ENCODE measurements at regions not wholly inside any gene's neighbourhood (a gene's known extent, or its start where the extent isn't known, plus 50 kb on each side); places are given as distances from the start of the nearest gene placed in this dataset.

- POLR2A ChIA-PET = no interaction called here
- CTCF ChIA-PET = interaction anchor here (1.2 to 2.7 kb wide), 3 partner anchors 17 to 496 kb away, joined by 3 to 12 read pairs (median 3); no protein-coding TSS in a partner anchor
- TF ChIP-seq CTCF (IDR thresholded peaks at IDR 0.05; ENCODE audit: control extremely low read depth, extremely low read depth, low read depth, missing control alignments) = no peak
- DNase-seq (ENCODE audit: extremely low spot score) = no peak
These were observed 77.2 kb upstream of the PPARA start for GRCh38 chr22:46072981-46073682.

- TF ChIP-seq CTCF (IDR thresholded peaks at IDR 0.05; ENCODE audit: control extremely low read depth, extremely low read depth, low read depth, missing control alignments) = no peak
- no peak for DNase-seq (ENCODE audit: extremely low spot score)
- ChIA-PET CTCF (interaction anchor here (1.5 to 2.7 kb wide), 2 partner anchors 18 to 68 kb away, joined by 3 to 12 read pairs; no protein-coding TSS in a partner anchor), POLR2A (no interaction called here)
These were observed 76.4 kb upstream of the PPARA start for GRCh38 chr22:46073683-46074504.

GRCh38 chr22:46074771-46075551, 75.4 kb upstream of the PPARA start:
- no peak for TF ChIP-seq CTCF (IDR thresholded peaks at IDR 0.05; ENCODE audit: control extremely low read depth, extremely low read depth, low read depth, missing control alignments)
- ChIA-PET POLR2A (no interaction called here), CTCF (no interaction called here)
- no peak for DNase-seq (ENCODE audit: extremely low spot score)

GRCh38 chr22:46075764-46076531, 74.4 kb upstream of the PPARA start:
- ChIA-PET CTCF (no interaction called here), POLR2A (no interaction called here)
- no peak for DNase-seq (ENCODE audit: extremely low spot score)

GRCh38 chr22:46076651-46077339, 73.5 kb upstream of the PPARA start:
- DNase-seq (ENCODE audit: extremely low spot score) = no peak
- CTCF ChIA-PET = interaction anchor here (1.2 to 2.0 kb wide), 2 partner anchors 40 to 71 kb away, joined by 4 to 7 read pairs; no protein-coding TSS in a partner anchor
- no peak for TF ChIP-seq CTCF (IDR thresholded peaks at IDR 0.05; ENCODE audit: control extremely low read depth, extremely low read depth, low read depth, missing control alignments)
- POLR2A ChIA-PET = no interaction called here

More at GRCh38 chr22:46075764-46076531, 74.4 kb upstream of the PPARA start:
- no peak for TF ChIP-seq CTCF (IDR thresholded peaks at IDR 0.05; ENCODE audit: control extremely low read depth, extremely low read depth, low read depth, missing control alignments)
